Thyroid gland (tissue), 4 donors: ENCODE measurements at regions not wholly inside any gene's neighbourhood (a gene's known extent, or its start where the extent isn't known, plus 50 kb on each side); places are given as distances from the start of the nearest gene placed in this dataset.

ENCODE experiments used
- CTCF ChIP-seq, 6 experiments: fragments of 200-600 bp in 3 of 6; fragments of 450-650 bp in 3 of 6; sonication (generic) in 3 of 6; IDR thresholded peaks; one replicate each; pipeline ENCODE4 v1.5.1; 2016 to 2019; ENCODE audit warnings: antibody characterized with exemption in 6 of 6, mild to moderate bottlenecking in 2 of 6, inconsistent platforms in 1 of 6, moderate library complexity in 1 of 6
- POLR2A ChIP-seq, 2 donors: fragments of 450-650 bp; IDR thresholded peaks; one replicate each; pipeline ENCODE4 v1.6.1; 2017; ENCODE audit warnings: antibody characterized with exemption in 2 of 2, mild to moderate bottlenecking in 2 of 2, moderate library complexity in 1 of 2

GRCh38 chr16:6133009-6133557 is 1035.5 kb upstream of the EEF2KMT start:
- TF ChIP-seq POLR2A (IDR thresholded peaks at IDR 0.05) (no peak), CTCF (IDR thresholded peaks at IDR 0.05) (no peak)
